Duodenal mucosa (tissue), 2 donors: ENCODE measurements at regions not wholly inside any gene's neighbourhood (a gene's known extent, or its start where the extent isn't known, plus 50 kb on each side); places are given as distances from the start of the nearest gene placed in this dataset.

Experiments
- H3K27ac ChIP-seq: one replicate; pipeline ENCODE4 v1.7.0; 2013; ENCODE audit warnings: low read depth, low read length
- H3K27me3 ChIP-seq, 2 donors: one replicate each; pipeline ENCODE4 v1.7.0; 2013; ENCODE audit warnings: low read length in 2 of 2, control low read depth in 1 of 2; ENCODE audit not compliant: insufficient read depth in 2 of 2, control insufficient read depth in 1 of 2
- H3K36me3 ChIP-seq, 2 donors: one replicate each; pipeline ENCODE4 v1.7.0; 2013; ENCODE audit warnings: low read length in 2 of 2, control low read depth in 1 of 2; ENCODE audit not compliant: insufficient read depth in 2 of 2, control insufficient read depth in 1 of 2
- H3K4me1 ChIP-seq, 2 donors: one replicate each; pipeline ENCODE4 v1.7.0; 2013; ENCODE audit warnings: low read length in 2 of 2, control low read depth in 1 of 2; ENCODE audit not compliant: insufficient read depth in 2 of 2, control insufficient read depth in 1 of 2
- H3K4me3 ChIP-seq, 2 donors: one replicate each; pipeline ENCODE4 v1.7.0; 2013; ENCODE audit warnings: low read length in 2 of 2, low read depth in 1 of 2
- H3K9ac ChIP-seq, 2 donors: one replicate each; pipeline ENCODE4 v1.7.0; 2013; ENCODE audit warnings: low read length in 2 of 2, low read depth in 1 of 2
- H3K9me3 ChIP-seq, 2 donors: one replicate each; pipeline ENCODE4 v1.7.0; 2013; ENCODE audit warnings: low read length in 2 of 2, control low read depth in 1 of 2; ENCODE audit not compliant: control insufficient read depth in 1 of 2

DNA sequence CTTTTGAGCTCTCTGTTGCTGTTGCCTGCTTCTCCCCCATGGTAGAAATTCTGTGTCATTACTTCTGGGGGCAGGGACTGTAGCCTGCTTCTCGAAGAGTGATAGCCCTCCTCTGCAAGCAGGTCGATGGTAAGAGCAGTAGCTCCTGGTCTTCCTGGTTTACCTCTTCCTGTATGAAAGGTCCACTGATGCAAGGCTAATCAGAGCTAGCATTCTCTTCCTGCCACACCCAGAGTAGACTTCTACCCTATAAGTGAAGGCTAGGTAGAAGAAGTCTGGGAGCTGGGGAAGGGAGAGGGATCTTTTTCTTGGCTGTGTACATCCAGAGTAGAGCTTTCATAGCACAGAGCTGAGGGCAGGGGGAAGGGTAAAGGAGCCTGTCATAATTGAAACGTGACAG, 357.0 kb downstream of the SQOR start:
- Histone ChIP-seq H3K36me3 (no peaks in the 10 kb centered on the region), H3K9me3 (peaks cover 0 to 5% of the 10 kb centered on the region in 2 donors), H3K4me1 (no peaks in the 10 kb centered on the region), H3K4me3 (no peak overlapping the region), H3K27me3 (no peaks in the 10 kb centered on the region), H3K27ac (no peak overlapping the region), H3K9ac (no peak overlapping the region)

DNA sequence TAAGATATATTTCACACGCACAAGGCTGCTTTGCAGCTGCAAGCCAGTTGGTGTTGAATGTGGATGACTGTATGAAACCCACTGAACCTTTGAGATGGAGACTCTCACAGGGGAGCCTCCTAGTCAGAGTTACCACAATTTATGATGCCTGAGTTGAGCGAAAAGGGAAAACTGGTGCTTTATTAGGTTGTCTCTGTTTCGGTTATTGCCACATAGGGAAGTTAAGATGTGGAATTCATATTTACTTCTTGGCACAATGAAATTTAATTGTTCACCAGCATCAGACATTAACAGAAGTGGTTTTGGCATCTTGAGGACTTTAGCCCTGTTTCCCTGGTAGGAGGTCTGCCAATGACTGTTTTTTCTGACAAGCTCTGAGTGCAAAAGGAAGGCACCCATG, 358.2 kb downstream of the SQOR start:
- no peak overlapping the region for H3K4me3 ChIP-seq
- H3K36me3 ChIP-seq: no peaks in the 10 kb centered on the region
- H3K9me3 ChIP-seq: no peaks in the 10 kb centered on the region
- no peaks in the 10 kb centered on the region for H3K27me3 ChIP-seq
- H3K27ac ChIP-seq: no peak overlapping the region
- H3K9ac ChIP-seq: no peak overlapping the region
- H3K4me1 ChIP-seq: no peaks in the 10 kb centered on the region

GRCh38 chr15:45993508-45993907, 358.7 kb downstream of the SQOR start:
- Histone ChIP-seq H3K9me3 (no peaks in the 10 kb centered on the region), H3K36me3 (no peaks in the 10 kb centered on the region), H3K27me3 (no peaks in the 10 kb centered on the region), H3K4me1 (no peaks in the 10 kb centered on the region), H3K9ac (no peak overlapping the region), H3K4me3 (no peak overlapping the region), H3K27ac (no peak overlapping the region)

GRCh38 chr15:45995800-45996199, 361.0 kb downstream of the SQOR start:
- Histone ChIP-seq H3K9ac (no peak overlapping the region), H3K36me3 (no peaks in the 10 kb centered on the region), H3K9me3 (no peaks in the 10 kb centered on the region), H3K27ac (no peak overlapping the region), H3K4me1 (no peaks in the 10 kb centered on the region), H3K27me3 (no peaks in the 10 kb centered on the region), H3K4me3 (no peak overlapping the region)

DNA sequence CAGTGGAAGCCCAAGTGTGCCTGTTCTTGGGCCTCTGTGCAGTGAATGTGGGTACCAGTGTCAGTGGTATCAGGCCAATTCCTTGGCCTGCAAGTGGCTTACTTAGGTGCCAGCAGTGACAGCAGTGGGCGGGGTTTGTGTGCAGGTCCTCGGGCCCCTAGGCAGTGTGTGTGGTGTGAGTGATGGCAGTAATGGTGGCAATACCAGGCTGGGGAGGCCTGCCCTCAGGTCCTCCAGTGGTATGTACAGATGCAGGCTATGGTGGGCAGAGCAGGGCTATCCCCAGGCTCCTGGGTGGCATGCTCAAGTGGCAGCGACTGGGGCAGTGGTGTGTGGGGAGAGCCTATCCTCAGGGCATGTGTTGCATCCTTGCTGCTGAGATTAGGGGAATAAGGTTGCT, 379.7 kb downstream of the SQOR start:
- Histone ChIP-seq H3K27ac (no peak overlapping the region), H3K4me1 (no peaks in the 10 kb centered on the region), H3K9ac (no peak overlapping the region), H3K27me3 (no peaks in the 10 kb centered on the region), H3K9me3 (peaks cover 0 to 14% of the 10 kb centered on the region in 2 donors), H3K36me3 (no peaks in the 10 kb centered on the region), H3K4me3 (no peak overlapping the region)

DNA sequence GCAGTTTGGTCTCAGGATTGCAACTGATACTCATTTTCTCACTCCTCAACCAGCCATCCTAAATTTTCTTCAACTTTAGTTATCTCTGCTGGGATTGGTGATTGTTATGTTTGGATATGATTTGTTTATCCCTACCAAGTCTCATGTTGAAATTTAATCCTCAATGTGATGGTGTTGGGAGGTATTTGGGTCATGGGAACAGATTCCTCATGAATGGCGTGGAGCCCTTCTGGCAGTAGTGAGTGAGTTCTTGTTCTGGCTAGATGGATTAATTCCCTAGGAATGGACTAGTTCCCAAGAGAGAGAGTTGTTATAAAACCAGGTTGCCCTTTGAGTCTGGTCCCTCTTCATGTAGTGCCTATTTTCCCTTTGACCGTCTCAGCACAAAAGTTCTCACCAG, 399.9 kb downstream of the SQOR start:
- Histone ChIP-seq H3K4me3 (no peak overlapping the region), H3K27me3 (no peaks in the 10 kb centered on the region), H3K27ac (no peak overlapping the region), H3K36me3 (no peaks in the 10 kb centered on the region), H3K9ac (no peak overlapping the region), H3K4me1 (no peaks in the 10 kb centered on the region), H3K9me3 (no peaks in the 10 kb centered on the region)

GRCh38 chr15:46039703-46040102, 404.9 kb downstream of the SQOR start:
- Histone ChIP-seq H3K9me3 (no peaks in the 10 kb centered on the region), H3K27me3 (no peaks in the 10 kb centered on the region), H3K36me3 (no peaks in the 10 kb centered on the region), H3K4me1 (no peaks in the 10 kb centered on the region), H3K4me3 (no peak overlapping the region), H3K27ac (no peak overlapping the region), H3K9ac (no peak overlapping the region)

DNA sequence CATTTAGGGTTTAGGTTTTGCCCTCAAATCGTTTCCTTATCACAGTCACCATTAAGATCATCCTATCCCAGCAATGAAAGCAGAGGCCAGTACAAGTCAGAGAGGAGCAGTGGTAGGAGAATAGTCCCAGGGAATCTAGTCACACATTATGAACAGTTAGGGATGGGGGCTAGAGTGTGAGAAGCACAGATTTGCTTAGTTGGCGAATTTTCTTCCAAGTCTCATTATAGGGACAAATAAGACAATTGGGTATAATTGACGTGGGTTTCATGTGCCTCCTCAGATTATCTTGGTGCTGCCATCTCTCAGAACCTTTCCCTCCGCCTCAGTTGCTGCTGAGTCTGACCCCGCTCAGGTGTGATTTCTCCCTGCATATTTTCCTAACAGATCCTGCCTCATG, 407.1 kb downstream of the SQOR start:
- peaks cover 0 to 2% of the 10 kb centered on the region in 2 donors for H3K9me3 ChIP-seq
- no peaks in the 10 kb centered on the region for H3K36me3 ChIP-seq
- H3K27ac ChIP-seq: no peak overlapping the region
- no peaks in the 10 kb centered on the region for H3K4me1 ChIP-seq
- no peaks in the 10 kb centered on the region for H3K27me3 ChIP-seq
- H3K4me3 ChIP-seq: no peak overlapping the region
- H3K9ac ChIP-seq: no peak overlapping the region

GRCh38 chr15:46059921-46060594, 425.2 kb downstream of the SQOR start:
- no peaks in the 10 kb centered on the region for H3K36me3 ChIP-seq
- no peak overlapping the region for H3K9ac ChIP-seq

GRCh38 chr15:46061002-46061401, 426.2 kb downstream of the SQOR start:
- peaks cover 0 to 2% of the 10 kb centered on the region in 2 donors for H3K9me3 ChIP-seq
- H3K4me1 ChIP-seq: no peaks in the 10 kb centered on the region
- no peaks in the 10 kb centered on the region for H3K36me3 ChIP-seq
- H3K27me3 ChIP-seq: no peaks in the 10 kb centered on the region
- H3K4me3 ChIP-seq: no peak overlapping the region
- no peak overlapping the region for H3K27ac ChIP-seq
- no peak overlapping the region for H3K9ac ChIP-seq

More at GRCh38 chr15:46059921-46060594, 425.2 kb downstream of the SQOR start:
- H3K9me3 ChIP-seq: no peaks in the 10 kb centered on the region
- H3K27me3 ChIP-seq: no peaks in the 10 kb centered on the region
- no peak overlapping the region for H3K27ac ChIP-seq
- H3K4me3 ChIP-seq: no peak overlapping the region
- no peaks in the 10 kb centered on the region for H3K4me1 ChIP-seq

DNA sequence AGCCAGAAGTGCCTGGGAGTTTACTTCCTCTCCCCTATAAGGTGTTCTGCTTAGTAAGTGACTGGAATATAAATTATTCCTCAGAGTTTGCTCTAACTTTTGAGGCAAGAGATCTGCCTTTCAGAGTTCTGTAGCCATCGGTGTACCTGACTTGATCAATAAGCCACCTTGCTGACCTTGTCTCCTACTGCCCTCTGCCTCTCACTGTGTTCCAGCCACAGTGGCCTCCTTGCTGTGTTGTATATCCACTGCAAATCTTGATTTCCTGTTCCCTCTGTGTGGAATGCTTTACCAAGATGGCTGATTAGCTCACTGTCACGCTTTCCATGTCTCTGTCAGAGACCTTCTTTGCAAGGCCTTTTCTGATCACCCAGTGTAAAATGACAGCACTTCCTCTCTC, 442.4 kb downstream of the SQOR start:
- Histone ChIP-seq H3K9me3 (no peaks in the 10 kb centered on the region), H3K4me1 (no peaks in the 10 kb centered on the region), H3K27ac (no peak overlapping the region), H3K27me3 (no peaks in the 10 kb centered on the region), H3K4me3 (no peak overlapping the region), H3K36me3 (no peaks in the 10 kb centered on the region), H3K9ac (no peak overlapping the region)
